GM06990 (cell line): ENCODE measurements at regions not wholly inside any gene's neighbourhood (a gene's known extent, or its start where the extent isn't known, plus 50 kb on each side); places are given as distances from the start of the nearest gene placed in this dataset.

Experiments used
- DNase-seq: peaks from one replicate; pipeline ENCODE4 v3.0.0-alpha.2; 2011; ENCODE audit not compliant: insufficient read length; ENCODE audit errors: extremely low read depth
- H3K27me3 ChIP-seq: replicated peaks from 2 replicates; pipeline ENCODE4 v1.6.0; 2011; ENCODE audit warnings: low read length; ENCODE audit not compliant: control insufficient read depth, insufficient read depth
- H3K36me3 ChIP-seq: 2 replicates; pipeline ENCODE4 v1.5.1; 2011; ENCODE audit warnings: low read length; ENCODE audit not compliant: control insufficient read depth, insufficient read depth
- H3K4me3 ChIP-seq: replicated peaks from 2 replicates; pipeline ENCODE4 v1.5.1; 2011; ENCODE audit warnings: low read depth, mild to moderate bottlenecking, control low read depth, low read length
- TF ChIP-seq, protein P1 (sequence below): IDR thresholded peaks from 2 replicates; pipeline ENCODE4 v1.5.1; 2011; ENCODE audit warnings: low read length, control low read depth, mild to moderate bottlenecking, inconsistent platforms; ENCODE audit not compliant: insufficient read depth, poor library complexity, severe bottlenecking

DNA sequence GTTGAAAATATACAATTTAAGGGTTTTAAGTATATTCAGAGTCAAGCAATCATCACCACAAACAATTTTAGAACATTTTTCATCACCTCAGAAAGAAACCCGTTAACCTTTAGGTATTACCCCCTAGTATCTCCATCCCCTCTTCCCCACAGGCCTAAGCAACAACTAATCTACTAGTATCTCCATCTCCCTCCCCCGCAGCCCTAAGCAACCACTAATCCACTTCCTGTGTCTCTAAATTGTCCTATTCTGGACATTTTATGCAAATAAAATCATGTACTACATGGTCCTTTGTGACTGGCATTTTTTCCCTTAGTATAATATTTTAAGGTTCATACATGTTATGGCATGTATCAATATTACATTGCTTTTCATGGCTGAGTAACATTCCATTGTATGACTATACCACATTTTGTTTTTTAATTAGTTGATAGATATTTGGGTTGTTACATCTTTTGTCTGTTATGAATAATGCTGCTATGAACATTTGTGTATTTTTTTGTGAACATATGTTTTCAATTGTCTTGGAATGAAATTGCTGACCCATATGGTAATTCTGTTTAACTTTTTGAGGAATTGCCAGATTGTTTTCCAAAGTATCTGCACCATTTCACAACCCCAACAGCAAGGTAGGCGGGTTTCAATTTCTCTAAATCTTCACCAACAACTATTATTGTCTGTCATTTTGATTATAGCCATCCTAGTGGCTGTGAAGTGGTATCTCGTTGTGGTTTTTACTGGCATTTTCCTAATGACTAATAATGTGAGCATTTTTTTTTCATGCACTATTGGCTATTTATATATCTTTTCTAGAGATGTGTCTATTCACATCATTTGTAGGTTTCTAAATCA lies 215.6 kb upstream of the CD96 start:
- TF ChIP-seq, protein P1, sequence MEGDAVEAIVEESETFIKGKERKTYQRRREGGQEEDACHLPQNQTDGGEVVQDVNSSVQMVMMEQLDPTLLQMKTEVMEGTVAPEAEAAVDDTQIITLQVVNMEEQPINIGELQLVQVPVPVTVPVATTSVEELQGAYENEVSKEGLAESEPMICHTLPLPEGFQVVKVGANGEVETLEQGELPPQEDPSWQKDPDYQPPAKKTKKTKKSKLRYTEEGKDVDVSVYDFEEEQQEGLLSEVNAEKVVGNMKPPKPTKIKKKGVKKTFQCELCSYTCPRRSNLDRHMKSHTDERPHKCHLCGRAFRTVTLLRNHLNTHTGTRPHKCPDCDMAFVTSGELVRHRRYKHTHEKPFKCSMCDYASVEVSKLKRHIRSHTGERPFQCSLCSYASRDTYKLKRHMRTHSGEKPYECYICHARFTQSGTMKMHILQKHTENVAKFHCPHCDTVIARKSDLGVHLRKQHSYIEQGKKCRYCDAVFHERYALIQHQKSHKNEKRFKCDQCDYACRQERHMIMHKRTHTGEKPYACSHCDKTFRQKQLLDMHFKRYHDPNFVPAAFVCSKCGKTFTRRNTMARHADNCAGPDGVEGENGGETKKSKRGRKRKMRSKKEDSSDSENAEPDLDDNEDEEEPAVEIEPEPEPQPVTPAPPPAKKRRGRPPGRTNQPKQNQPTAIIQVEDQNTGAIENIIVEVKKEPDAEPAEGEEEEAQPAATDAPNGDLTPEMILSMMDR: no peak
- Histone ChIP-seq H3K27me3 (no peaks in the 10 kb centered on the region), H3K4me3 (no peak overlapping the region), H3K36me3 (no peaks in the 10 kb centered on the region)
- peak; percentile 5 for DNase-seq

DNA sequence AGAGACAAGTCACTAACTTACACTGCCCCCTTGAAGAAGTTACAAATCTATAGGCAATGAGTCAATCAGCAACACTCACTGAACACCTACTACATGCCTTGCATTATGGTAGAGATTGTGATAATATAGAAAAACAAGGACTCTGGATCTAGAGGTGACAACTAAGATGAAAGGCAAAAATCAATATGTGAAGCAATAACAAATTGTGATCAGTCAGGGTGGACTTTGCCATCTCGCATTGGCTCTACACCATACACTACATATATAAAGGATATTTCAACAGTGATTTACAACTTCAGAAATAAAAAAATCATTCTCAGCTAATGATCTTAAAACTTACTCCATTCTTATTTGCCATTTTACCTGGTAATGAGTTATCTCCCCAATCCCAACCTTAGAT lies 210.7 kb upstream of the CD96 start:
- Histone ChIP-seq H3K4me3 (no peak overlapping the region), H3K36me3 (no peaks in the 10 kb centered on the region), H3K27me3 (no peaks in the 10 kb centered on the region)
- TF ChIP-seq, protein P1: no peak
- no peak for DNase-seq

DNA sequence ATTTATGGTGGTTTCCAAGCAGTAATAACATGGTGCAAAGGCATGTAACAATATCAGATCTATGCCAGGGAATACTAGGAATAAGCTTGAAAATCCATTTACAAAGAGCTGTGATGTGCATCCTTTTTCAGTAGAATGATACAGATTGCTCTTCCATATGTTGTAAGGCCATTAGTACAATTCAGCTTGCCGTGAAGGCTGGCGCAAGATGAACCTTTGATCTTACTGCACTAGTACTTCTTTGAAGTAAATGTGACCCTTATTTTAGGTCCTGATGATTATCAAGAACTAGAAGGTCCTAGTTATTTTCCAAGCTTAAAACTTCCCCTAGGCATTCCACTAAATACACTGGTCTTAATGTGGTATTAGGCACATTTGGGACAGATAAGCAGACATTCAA lies 210.1 kb upstream of the CD96 start:
- TF ChIP-seq, protein P1: no peak
- H3K27me3 ChIP-seq: no peaks in the 10 kb centered on the region
- DNase-seq: no peak
- no peak overlapping the region for H3K4me3 ChIP-seq
- no peaks in the 10 kb centered on the region for H3K36me3 ChIP-seq

DNA sequence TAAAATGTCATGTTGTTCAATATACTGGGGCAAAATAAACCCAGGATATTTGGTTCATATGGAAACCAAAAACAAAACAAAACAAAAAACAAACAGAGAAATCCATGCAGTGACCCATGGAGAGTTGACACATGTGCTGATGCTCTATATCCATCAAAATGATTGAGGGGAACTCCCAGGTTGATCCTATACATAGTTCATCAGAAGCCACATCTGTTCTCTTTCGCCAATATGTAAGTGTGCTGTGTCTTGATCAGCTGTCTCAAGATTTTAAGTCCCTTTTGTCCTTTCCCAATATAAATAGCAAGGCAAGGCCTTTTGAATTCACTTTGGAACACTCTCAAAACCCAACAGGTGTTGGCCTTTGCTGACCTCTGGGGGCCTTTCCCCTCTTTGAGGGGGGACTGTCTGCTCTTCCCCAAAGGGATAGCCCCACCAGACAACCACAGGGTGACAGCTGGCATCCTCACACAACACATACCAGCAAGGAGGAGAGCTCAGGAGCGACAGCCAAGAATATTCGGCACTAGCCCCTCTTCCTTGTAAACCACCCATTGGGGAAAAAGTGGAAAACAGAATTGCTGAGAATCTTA lies 209.4 kb upstream of the CD96 start:
- DNase-seq: no peak
- Histone ChIP-seq H3K4me3 (no peak overlapping the region), H3K36me3 (no peaks in the 10 kb centered on the region), H3K27me3 (no peaks in the 10 kb centered on the region)
- TF ChIP-seq, protein P1: no peak

DNA sequence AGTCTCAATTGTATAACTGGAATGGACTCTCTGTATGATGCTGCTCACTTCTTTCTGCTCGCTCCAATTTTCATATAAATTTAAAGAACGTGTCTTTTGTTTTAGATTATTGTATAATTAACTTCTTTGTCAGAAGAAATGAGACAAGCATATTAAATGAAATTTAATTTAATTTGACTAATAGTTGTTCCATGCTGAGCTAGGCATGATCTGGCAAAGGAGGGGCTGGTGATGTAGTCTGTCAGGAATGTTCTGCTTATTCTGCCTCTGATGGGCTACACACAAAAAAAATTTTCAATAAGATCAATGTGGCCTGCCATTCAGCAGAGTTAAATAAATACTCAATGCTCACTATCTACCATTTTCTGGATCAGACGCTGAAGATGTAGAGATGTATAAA lies 208.4 kb upstream of the CD96 start:
- no peak for DNase-seq
- Histone ChIP-seq H3K36me3 (no peaks in the 10 kb centered on the region), H3K27me3 (no peaks in the 10 kb centered on the region), H3K4me3 (no peak overlapping the region)
- TF ChIP-seq, protein P1: no peak
